SK-N-SH treated with all-trans-retinoic acid at 6 μM for 48 hours (cell line): ENCODE measurements at regions not wholly inside any gene's neighbourhood (a gene's known extent, or its start where the extent isn't known, plus 50 kb on each side); places are given as distances from the start of the nearest gene placed in this dataset.

ENCODE experiments used
- ATAC-seq: fragments of 200-7000 bp; cut with Tn5 transposase; 3 replicates; pipeline ENCODE4 v1.9.1; 2020; ENCODE audit warnings: mild to moderate bottlenecking, moderate library complexity
- ARNTL ChIP-seq: fragments of 450-650 bp; formaldehyde crosslinking; IDR thresholded peaks from 2 replicates; pipeline ENCODE4 v1.5.0; 2020; ENCODE audit warnings: low read depth, mild to moderate bottlenecking, moderate library complexity, borderline replicate concordance
- CSDC2 ChIP-seq: fragments of 250-450 bp; sonication (Bioruptor Pico); IDR thresholded peaks from 2 replicates; pipeline ENCODE4 v1.5.0; 2020; ENCODE audit warnings: mild to moderate bottlenecking, moderate library complexity
- ESRRG ChIP-seq: fragments of 250-450 bp; sonication (Bioruptor Pico); IDR thresholded peaks from 2 replicates; pipeline ENCODE4 v1.6.1; 2021; ENCODE audit warnings: mild to moderate bottlenecking
- GLIS3 ChIP-seq: fragments of 250-450 bp; sonication (Bioruptor Pico); IDR thresholded peaks from 2 replicates; pipeline ENCODE4 v1.5.0; 2020; ENCODE audit warnings: mild to moderate bottlenecking, moderate library complexity
- OSR1 ChIP-seq: fragments of 250-450 bp; sonication (Bioruptor Pico); IDR thresholded peaks from 2 replicates; pipeline ENCODE4 v1.8.0; 2022; ENCODE audit warnings: moderate library complexity, mild to moderate bottlenecking, inconsistent platforms
- PPARA ChIP-seq: fragments of 250-450 bp; sonication (Bioruptor Pico); IDR thresholded peaks from 2 replicates; pipeline ENCODE4 v1.5.0; 2020; ENCODE audit warnings: mild to moderate bottlenecking, borderline replicate concordance
- RARB ChIP-seq: fragments of 250-450 bp; sonication (Bioruptor Pico); IDR thresholded peaks from 2 replicates; pipeline ENCODE4 v1.8.0; 2021; ENCODE audit warnings: mild to moderate bottlenecking, moderate library complexity
- SNAI2 ChIP-seq: fragments of 250-450 bp; sonication (Bioruptor Pico); IDR thresholded peaks from 2 replicates; pipeline ENCODE4 v1.5.0; 2020; ENCODE audit warnings: mild to moderate bottlenecking, moderate library complexity
- TCF4 ChIP-seq: fragments of 250-450 bp; sonication (Bioruptor Pico); IDR thresholded peaks from 2 replicates; pipeline ENCODE4 v1.8.0; 2021; ENCODE audit warnings: mild to moderate bottlenecking, moderate library complexity, borderline replicate concordance
- ZC3H10 ChIP-seq: fragments of 250-450 bp; sonication (Bioruptor Pico); IDR thresholded peaks from 2 replicates; pipeline ENCODE4 v1.5.1; 2021; ENCODE audit warnings: mild to moderate bottlenecking, moderate library complexity
- ZFP3 ChIP-seq: fragments of 250-450 bp; sonication (Bioruptor Pico); IDR thresholded peaks from 2 replicates; pipeline ENCODE4 v1.5.0; 2020; ENCODE audit warnings: mild to moderate bottlenecking, moderate library complexity
- ZFP30 ChIP-seq: fragments of 450-650 bp; formaldehyde crosslinking; IDR thresholded peaks from 2 replicates; pipeline ENCODE4 v1.5.0; 2022; ENCODE audit warnings: mild to moderate bottlenecking, moderate library complexity
- ZNF565 ChIP-seq: fragments of 450-650 bp; formaldehyde crosslinking; conservative IDR thresholded peaks from 2 replicates; pipeline ENCODE4 v1.5.0; 2020; ENCODE audit warnings: low read depth, mild to moderate bottlenecking, moderate library complexity
- ZNF8 ChIP-seq: fragments of 450-650 bp; formaldehyde crosslinking; IDR thresholded peaks from 2 replicates; pipeline ENCODE4 v1.5.0; 2020; ENCODE audit warnings: mild to moderate bottlenecking, moderate library complexity
- TF ChIP-seq, protein P1 (sequence below): fragments of 250-450 bp; sonication (Bioruptor Pico); IDR thresholded peaks from 2 replicates; pipeline ENCODE4 v1.5.0; 2020; ENCODE audit warnings: mild to moderate bottlenecking, moderate library complexity
- TF ChIP-seq, protein P2 (sequence below): fragments of 250-450 bp; sonication (Bioruptor Pico); IDR thresholded peaks from 2 replicates; pipeline ENCODE4 v1.5.1; 2020; ENCODE audit warnings: low read depth, mild to moderate bottlenecking, moderate library complexity
- TF ChIP-seq, protein P3 (sequence below): fragments of 250-450 bp; sonication (Bioruptor Pico); IDR thresholded peaks from 2 replicates; pipeline ENCODE4 v1.5.1; 2021; ENCODE audit warnings: mild to moderate bottlenecking, moderate library complexity

DNA sequence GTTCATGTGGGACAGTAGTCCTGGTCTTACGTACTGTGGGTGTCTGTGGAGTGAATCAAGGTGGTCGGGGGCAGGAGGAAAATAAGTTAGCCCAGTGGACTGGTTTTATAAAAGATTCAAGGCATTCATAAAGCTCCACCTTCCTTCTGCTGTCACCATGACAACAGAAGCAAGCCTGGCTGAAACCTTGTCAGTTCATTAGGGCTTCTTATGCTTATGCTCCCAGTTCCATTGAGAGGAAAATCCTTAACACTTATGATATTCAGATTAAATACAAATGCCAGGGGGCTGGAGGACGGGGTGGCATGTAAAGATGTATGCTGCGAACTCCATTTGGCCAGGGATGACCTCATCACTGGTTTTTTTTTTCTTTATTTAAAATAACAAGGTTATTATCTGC is 283.1 kb upstream of the ATP10A start:
- no peak for TF ChIP-seq TCF4 (CRISPR knock-in tag)
- no peak for TF ChIP-seq SNAI2 (CRISPR knock-in tag)
- no peak for TF ChIP-seq ZNF8 (CRISPR knock-in tag)
- no peak for TF ChIP-seq ZNF565
- TF ChIP-seq, protein P1, sequence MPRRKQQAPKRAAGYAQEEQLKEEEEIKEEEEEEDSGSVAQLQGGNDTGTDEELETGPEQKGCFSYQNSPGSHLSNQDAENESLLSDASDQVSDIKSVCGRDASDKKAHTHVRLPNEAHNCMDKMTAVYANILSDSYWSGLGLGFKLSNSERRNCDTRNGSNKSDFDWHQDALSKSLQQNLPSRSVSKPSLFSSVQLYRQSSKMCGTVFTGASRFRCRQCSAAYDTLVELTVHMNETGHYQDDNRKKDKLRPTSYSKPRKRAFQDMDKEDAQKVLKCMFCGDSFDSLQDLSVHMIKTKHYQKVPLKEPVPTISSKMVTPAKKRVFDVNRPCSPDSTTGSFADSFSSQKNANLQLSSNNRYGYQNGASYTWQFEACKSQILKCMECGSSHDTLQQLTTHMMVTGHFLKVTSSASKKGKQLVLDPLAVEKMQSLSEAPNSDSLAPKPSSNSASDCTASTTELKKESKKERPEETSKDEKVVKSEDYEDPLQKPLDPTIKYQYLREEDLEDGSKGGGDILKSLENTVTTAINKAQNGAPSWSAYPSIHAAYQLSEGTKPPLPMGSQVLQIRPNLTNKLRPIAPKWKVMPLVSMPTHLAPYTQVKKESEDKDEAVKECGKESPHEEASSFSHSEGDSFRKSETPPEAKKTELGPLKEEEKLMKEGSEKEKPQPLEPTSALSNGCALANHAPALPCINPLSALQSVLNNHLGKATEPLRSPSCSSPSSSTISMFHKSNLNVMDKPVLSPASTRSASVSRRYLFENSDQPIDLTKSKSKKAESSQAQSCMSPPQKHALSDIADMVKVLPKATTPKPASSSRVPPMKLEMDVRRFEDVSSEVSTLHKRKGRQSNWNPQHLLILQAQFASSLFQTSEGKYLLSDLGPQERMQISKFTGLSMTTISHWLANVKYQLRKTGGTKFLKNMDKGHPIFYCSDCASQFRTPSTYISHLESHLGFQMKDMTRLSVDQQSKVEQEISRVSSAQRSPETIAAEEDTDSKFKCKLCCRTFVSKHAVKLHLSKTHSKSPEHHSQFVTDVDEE (CRISPR knock-in tag), result no peak
- TF ChIP-seq ZFP30 (CRISPR knock-in tag), result no peak
- TF ChIP-seq OSR1 (CRISPR knock-in tag), result no peak
- TF ChIP-seq, protein P2, sequence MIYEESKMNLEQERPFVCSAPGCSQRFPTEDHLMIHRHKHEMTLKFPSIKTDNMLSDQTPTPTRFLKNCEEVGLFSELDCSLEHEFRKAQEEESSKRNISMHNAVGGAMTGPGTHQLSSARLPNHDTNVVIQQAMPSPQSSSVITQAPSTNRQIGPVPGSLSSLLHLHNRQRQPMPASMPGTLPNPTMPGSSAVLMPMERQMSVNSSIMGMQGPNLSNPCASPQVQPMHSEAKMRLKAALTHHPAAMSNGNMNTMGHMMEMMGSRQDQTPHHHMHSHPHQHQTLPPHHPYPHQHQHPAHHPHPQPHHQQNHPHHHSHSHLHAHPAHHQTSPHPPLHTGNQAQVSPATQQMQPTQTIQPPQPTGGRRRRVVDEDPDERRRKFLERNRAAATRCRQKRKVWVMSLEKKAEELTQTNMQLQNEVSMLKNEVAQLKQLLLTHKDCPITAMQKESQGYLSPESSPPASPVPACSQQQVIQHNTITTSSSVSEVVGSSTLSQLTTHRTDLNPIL (CRISPR knock-in tag), result no peak
- no peak for TF ChIP-seq ZFP3
- TF ChIP-seq ZC3H10 (CRISPR knock-in tag), result no peak
- TF ChIP-seq, protein P3, sequence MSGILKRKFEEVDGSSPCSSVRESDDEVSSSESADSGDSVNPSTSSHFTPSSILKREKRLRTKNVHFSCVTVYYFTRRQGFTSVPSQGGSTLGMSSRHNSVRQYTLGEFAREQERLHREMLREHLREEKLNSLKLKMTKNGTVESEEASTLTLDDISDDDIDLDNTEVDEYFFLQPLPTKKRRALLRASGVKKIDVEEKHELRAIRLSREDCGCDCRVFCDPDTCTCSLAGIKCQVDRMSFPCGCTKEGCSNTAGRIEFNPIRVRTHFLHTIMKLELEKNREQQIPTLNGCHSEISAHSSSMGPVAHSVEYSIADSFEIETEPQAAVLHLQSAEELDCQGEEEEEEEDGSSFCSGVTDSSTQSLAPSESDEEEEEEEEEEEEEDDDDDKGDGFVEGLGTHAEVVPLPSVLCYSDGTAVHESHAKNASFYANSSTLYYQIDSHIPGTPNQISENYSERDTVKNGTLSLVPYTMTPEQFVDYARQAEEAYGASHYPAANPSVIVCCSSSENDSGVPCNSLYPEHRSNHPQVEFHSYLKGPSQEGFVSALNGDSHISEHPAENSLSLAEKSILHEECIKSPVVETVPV (CRISPR knock-in tag), result no peak
- TF ChIP-seq ESRRG (CRISPR knock-in tag), result no peak
- TF ChIP-seq ARNTL, result no peak
- no peak for TF ChIP-seq PPARA
- no peak for ATAC-seq

DNA sequence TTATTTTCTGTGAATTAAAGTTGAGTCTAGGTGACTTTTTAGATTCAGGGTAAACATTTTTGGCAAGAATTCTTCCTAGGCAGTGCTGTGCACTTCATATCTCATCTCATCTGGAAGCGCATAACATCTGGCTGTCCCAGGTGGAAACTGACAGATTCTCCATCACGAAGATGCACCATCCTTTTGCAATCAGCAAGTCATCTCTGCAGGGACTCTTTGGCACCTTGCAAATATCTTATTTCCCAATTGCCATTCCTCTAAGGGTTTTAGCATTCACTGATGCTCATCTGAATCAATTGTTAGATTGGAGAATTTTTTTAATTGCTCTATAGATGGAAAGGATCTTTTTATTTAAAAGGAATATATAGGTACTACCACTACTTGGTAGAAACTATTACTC is 282.7 kb upstream of the ATP10A start:
- ATAC-seq, result no peak
- TF ChIP-seq GLIS3 (no peak), CSDC2 (CRISPR knock-in tag) (no peak), ARNTL (no peak), OSR1 (CRISPR knock-in tag) (no peak), ZFP30 (CRISPR knock-in tag) (no peak), TCF4 (CRISPR knock-in tag) (no peak), SNAI2 (CRISPR knock-in tag) (no peak), PPARA (no peak), RARB (CRISPR knock-in tag) (no peak)
- TF ChIP-seq, protein P1 (CRISPR knock-in tag), result no peak
- TF ChIP-seq, protein P2 (CRISPR knock-in tag), result no peak

DNA sequence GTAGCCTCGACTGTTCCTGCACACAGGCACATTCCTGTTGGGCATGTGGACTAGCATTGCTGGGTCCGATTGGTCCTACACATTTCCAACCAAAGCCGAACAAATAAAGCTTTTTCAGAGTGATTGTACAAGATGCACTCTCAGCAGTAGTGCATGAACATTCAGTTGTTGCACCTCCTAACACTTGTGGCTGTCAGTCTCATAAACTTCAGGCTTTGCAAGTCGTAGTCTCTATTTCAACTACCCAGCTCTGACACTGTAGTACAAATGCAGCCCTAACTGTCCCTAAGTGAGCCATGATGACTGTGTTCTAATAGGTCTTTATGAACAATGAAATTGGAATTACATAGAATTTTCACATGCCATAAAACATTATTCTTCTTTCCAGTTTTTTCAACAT is 281.7 kb upstream of the ATP10A start:
- no peak for ATAC-seq
- TF ChIP-seq, protein P1 (CRISPR knock-in tag), result no peak
- no peak for TF ChIP-seq ZFP3
